Neutrophil (primary cell): ENCODE measurements at regions not wholly inside any gene's neighbourhood (a gene's known extent, or its start where the extent isn't known, plus 50 kb on each side); places are given as distances from the start of the nearest gene placed in this dataset.
A peak's percentile ranks its signal among the peaks of the same experiment; 100 is the strongest.
"Not testable (repeated sequence)": the region's sequence is repeated elsewhere in the genome, so short reads cannot be mapped to it uniquely, and the experiment has no call there.

Experiments used
- H3K27ac ChIP-seq: fragments of 200-600 bp; sonication (generic); 2 replicates; pipeline ENCODE4 v1.5.1; 2016; ENCODE audit warnings: mild to moderate bottlenecking, moderate library complexity
- H3K27me3 ChIP-seq: fragments of 200-600 bp; sonication (generic); 2 replicates; pipeline ENCODE4 v1.6.0; 2016; ENCODE audit warnings: mild to moderate bottlenecking
- H3K36me3 ChIP-seq: fragments of 200-600 bp; sonication (generic); 2 replicates; pipeline ENCODE4 v1.5.1; 2017
- H3K4me1 ChIP-seq, 2 experiments: fragments of 200-600 bp in 1 of 2; sonication (generic) in 1 of 2; 1 replicate in 1 of 2; 2 replicates in 1 of 2; pipeline versions ENCODE4 v1.5.1 to v1.6.1; 2013 to 2016; ENCODE audit warnings: low read depth in 1 of 2, low read length in 1 of 2, mild to moderate bottlenecking in 1 of 2, moderate library complexity in 1 of 2; ENCODE audit not compliant: control insufficient read depth in 1 of 2, insufficient read depth in 1 of 2
- H3K4me3 ChIP-seq, 2 experiments: fragments of 200-600 bp in 1 of 2; sonication (generic) in 1 of 2; 1 replicate in 1 of 2; 2 replicates in 1 of 2; pipeline ENCODE4 v1.5.1; 2013 to 2016; ENCODE audit warnings: low read depth in 1 of 2, low read length in 1 of 2, mild to moderate bottlenecking in 1 of 2, moderate library complexity in 1 of 2
- H3K9me3 ChIP-seq: fragments of 200-600 bp; sonication (generic); 2 replicates; pipeline ENCODE4 v1.5.1; 2016
- CTCF ChIP-seq: fragments of 200-600 bp; sonication (generic); IDR thresholded peaks from 2 replicates; pipeline ENCODE4 v1.5.1; 2016; ENCODE audit warnings: antibody characterized with exemption

- not testable (repeated sequence) for H3K4me1 ChIP-seq, H3K36me3 ChIP-seq, H3K4me3 ChIP-seq, H3K27ac ChIP-seq, H3K9me3 ChIP-seq, H3K27me3 ChIP-seq
These were observed 100.2 kb upstream of the CLEC6A start for GRCh38 chr12:8355531-8355930.

- not testable (repeated sequence) for H3K9me3 ChIP-seq, H3K4me1 ChIP-seq, H3K4me3 ChIP-seq, H3K27me3 ChIP-seq, H3K27ac ChIP-seq, H3K36me3 ChIP-seq
These were observed 82.0 kb upstream of the CLEC6A start for GRCh38 chr12:8373744-8374143.

GRCh38 chr12:8375122-8375521 is 80.6 kb upstream of the CLEC6A start:
- not testable (repeated sequence) for H3K36me3 ChIP-seq, H3K4me3 ChIP-seq, H3K27ac ChIP-seq, H3K4me1 ChIP-seq, H3K9me3 ChIP-seq
- H3K27me3 ChIP-seq, result peaks cover 10% of the 10 kb centered on the region

- not testable (repeated sequence) for H3K27ac ChIP-seq, H3K4me1 ChIP-seq, H3K9me3 ChIP-seq, H3K36me3 ChIP-seq, H3K4me3 ChIP-seq
- H3K27me3 ChIP-seq, result peaks cover 17% of the 10 kb centered on the region
These were observed 78.0 kb upstream of the CLEC6A start for GRCh38 chr12:8377756-8378155.

- H3K9me3 ChIP-seq, H3K4me3 ChIP-seq, H3K4me1 ChIP-seq, H3K27ac ChIP-seq: not testable (repeated sequence)
- peaks cover 30% of the 10 kb centered on the region for H3K27me3 ChIP-seq
- peaks cover 17% of the 10 kb centered on the region for H3K36me3 ChIP-seq
These were observed 73.2 kb upstream of the CLEC6A start for GRCh38 chr12:8382556-8382955.

- H3K4me3 ChIP-seq, H3K4me1 ChIP-seq, H3K9me3 ChIP-seq, H3K27ac ChIP-seq: not testable (repeated sequence)
- Histone ChIP-seq H3K27me3 (peaks cover 34% of the 10 kb centered on the region), H3K36me3 (peaks cover 21% of the 10 kb centered on the region)
These were observed 71.1 kb upstream of the CLEC6A start for GRCh38 chr12:8384686-8385085.

- not testable (repeated sequence) for H3K4me1 ChIP-seq, H3K4me3 ChIP-seq, H3K27ac ChIP-seq, H3K9me3 ChIP-seq
- Histone ChIP-seq H3K27me3 (peaks cover 28% of the 10 kb centered on the region), H3K36me3 (peaks cover 21% of the 10 kb centered on the region)
These were observed 70.3 kb upstream of the CLEC6A start for GRCh38 chr12:8385431-8385830.

GRCh38 chr12:8386661-8387060 is 69.1 kb upstream of the CLEC6A start:
- peaks cover 21% of the 10 kb centered on the region for H3K36me3 ChIP-seq
- H3K4me3 ChIP-seq, H3K27ac ChIP-seq: not testable (repeated sequence)

GRCh38 chr12:8389296-8389695 is 66.5 kb upstream of the CLEC6A start:
- H3K4me3 ChIP-seq, H3K4me1 ChIP-seq, H3K9me3 ChIP-seq, H3K27ac ChIP-seq: not testable (repeated sequence)
- Histone ChIP-seq H3K27me3 (peaks cover 30% of the 10 kb centered on the region), H3K36me3 (peaks cover 13% of the 10 kb centered on the region)

More at GRCh38 chr12:8386661-8387060, 69.1 kb upstream of the CLEC6A start:
- H3K9me3 ChIP-seq, H3K4me1 ChIP-seq: not testable (repeated sequence)
- peaks cover 23% of the 10 kb centered on the region for H3K27me3 ChIP-seq

GRCh38 chr12:8390001-8390777 is 65.6 kb upstream of the CLEC6A start:
- Histone ChIP-seq H3K27me3 (peaks cover 30% of the 10 kb centered on the region), H3K4me3 (peak overlapping the region; percentile 58 to 69)
- H3K27ac ChIP-seq, H3K9me3 ChIP-seq, H3K4me1 ChIP-seq, H3K36me3 ChIP-seq: not testable (repeated sequence)
- peak; percentile 39 for TF ChIP-seq CTCF
